NCI-H2196 treated with DMSO at 0.1 percent for 48 hours (cell line): ENCODE measurements at regions not wholly inside any gene's neighbourhood (a gene's known extent, or its start where the extent isn't known, plus 50 kb on each side); places are given as distances from the start of the nearest gene placed in this dataset.

Source experiments
- DNase-seq: peaks from one replicate; lab custom pipeline; 2025; ENCODE audit not compliant: unreplicated experiment; lab: John Stamatoyannopoulos, UW

- DNase-seq = peak; percentile 25
Observed at GRCh38 chr2:235300368-235301201, 193.3 kb upstream of the AGAP1 start.

- no peak for DNase-seq
Observed at GRCh38 chr2:235301202-235302076, 192.4 kb upstream of the AGAP1 start.

GRCh38 chr2:235302263-235302662, 191.6 kb upstream of the AGAP1 start:
- no peak for DNase-seq

GRCh38 chr2:235303499-235304291, 190.1 kb upstream of the AGAP1 start:
- no peak for DNase-seq

- DNase-seq = no peak
Observed at GRCh38 chr2:235305678-235306077, 188.2 kb upstream of the AGAP1 start.

- DNase-seq = no peak
Observed at GRCh38 chr2:235311044-235311443, 182.8 kb upstream of the AGAP1 start.

- no peak for DNase-seq
Observed at GRCh38 chr2:235312571-235312970, 181.3 kb upstream of the AGAP1 start.

- peak; percentile 25 for DNase-seq
Observed at GRCh38 chr2:235314371-235314930, 179.4 kb upstream of the AGAP1 start.

GRCh38 chr2:235319095-235319494, 174.7 kb upstream of the AGAP1 start:
- no peak for DNase-seq

- no peak for DNase-seq
Observed at GRCh38 chr2:235320326-235320725, 173.5 kb upstream of the AGAP1 start.

- no peak for DNase-seq
Observed at GRCh38 chr2:235324324-235324723, 169.5 kb upstream of the AGAP1 start.

GRCh38 chr2:235325151-235325550, 168.7 kb upstream of the AGAP1 start:
- DNase-seq = no peak

- DNase-seq = no peak
Observed at GRCh38 chr2:235328991-235329390, 164.9 kb upstream of the AGAP1 start.

- peak; percentile 59 for DNase-seq
Observed at GRCh38 chr2:235330775-235331451, 162.9 kb upstream of the AGAP1 start.

- no peak for DNase-seq
Observed at GRCh38 chr2:235332240-235332890, 161.5 kb upstream of the AGAP1 start.

GRCh38 chr2:235333076-235333475, 160.8 kb upstream of the AGAP1 start:
- DNase-seq = no peak

- no peak for DNase-seq
Observed at GRCh38 chr2:235334179-235334578, 159.7 kb upstream of the AGAP1 start.

GRCh38 chr2:235343156-235343774, 150.6 kb upstream of the AGAP1 start:
- no peak for DNase-seq

- no peak for DNase-seq
Observed at GRCh38 chr2:235343869-235344268, 150.0 kb upstream of the AGAP1 start.
